DOHH2 (cell line): ENCODE measurements at regions not wholly inside any gene's neighbourhood (a gene's known extent, or its start where the extent isn't known, plus 50 kb on each side); places are given as distances from the start of the nearest gene placed in this dataset.

Source experiments
- EZH2phosphoT487 ChIP-seq: fragments of 200-600 bp; sonication (generic); IDR thresholded peaks from 2 replicates; pipeline ENCODE4 v1.6.1; 2017; ENCODE audit warnings: borderline replicate concordance, mild to moderate bottlenecking, antibody characterized with exemption, low read length, moderate library complexity, mixed read lengths
- TF ChIP-seq, protein P1 (sequence below): fragments of 200-600 bp; sonication (generic); IDR thresholded peaks from one replicate; pipeline ENCODE4 v1.5.1; 2014; ENCODE audit warnings: antibody characterized with exemption, mild to moderate bottlenecking, low read depth, low read length; ENCODE audit not compliant: poor library complexity, severe bottlenecking

DNA sequence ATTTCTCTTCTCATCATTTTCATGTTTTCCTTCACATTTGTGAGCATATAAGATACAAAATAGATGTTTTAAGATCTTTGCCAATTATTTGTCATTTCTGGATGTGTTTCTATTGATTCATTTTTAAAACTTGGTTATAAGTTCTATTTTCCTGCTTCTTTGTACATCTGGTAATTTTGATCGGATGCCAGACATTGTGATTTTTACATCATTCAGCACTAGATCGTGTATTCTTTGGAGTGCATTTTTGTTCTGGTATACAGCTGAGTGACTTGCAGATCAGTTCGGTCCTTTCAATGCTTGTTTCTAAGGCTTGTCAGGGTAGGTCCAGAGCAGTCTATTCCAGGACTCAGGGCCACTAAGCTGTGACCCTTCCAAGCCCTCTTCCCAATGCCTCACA, 198.2 kb downstream of the KLF12 start:
- TF ChIP-seq, protein P1, sequence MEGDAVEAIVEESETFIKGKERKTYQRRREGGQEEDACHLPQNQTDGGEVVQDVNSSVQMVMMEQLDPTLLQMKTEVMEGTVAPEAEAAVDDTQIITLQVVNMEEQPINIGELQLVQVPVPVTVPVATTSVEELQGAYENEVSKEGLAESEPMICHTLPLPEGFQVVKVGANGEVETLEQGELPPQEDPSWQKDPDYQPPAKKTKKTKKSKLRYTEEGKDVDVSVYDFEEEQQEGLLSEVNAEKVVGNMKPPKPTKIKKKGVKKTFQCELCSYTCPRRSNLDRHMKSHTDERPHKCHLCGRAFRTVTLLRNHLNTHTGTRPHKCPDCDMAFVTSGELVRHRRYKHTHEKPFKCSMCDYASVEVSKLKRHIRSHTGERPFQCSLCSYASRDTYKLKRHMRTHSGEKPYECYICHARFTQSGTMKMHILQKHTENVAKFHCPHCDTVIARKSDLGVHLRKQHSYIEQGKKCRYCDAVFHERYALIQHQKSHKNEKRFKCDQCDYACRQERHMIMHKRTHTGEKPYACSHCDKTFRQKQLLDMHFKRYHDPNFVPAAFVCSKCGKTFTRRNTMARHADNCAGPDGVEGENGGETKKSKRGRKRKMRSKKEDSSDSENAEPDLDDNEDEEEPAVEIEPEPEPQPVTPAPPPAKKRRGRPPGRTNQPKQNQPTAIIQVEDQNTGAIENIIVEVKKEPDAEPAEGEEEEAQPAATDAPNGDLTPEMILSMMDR, result no peak
- no peak for TF ChIP-seq EZH2phosphoT487
